HCT116 (cell line): ENCODE measurements at regions not wholly inside any gene's neighbourhood (a gene's known extent, or its start where the extent isn't known, plus 50 kb on each side); places are given as distances from the start of the nearest gene placed in this dataset.

ENCODE experiments used
- ATAC-seq: fragments of 200-7000 bp; cut with Tn5 transposase; 2 replicates; pipeline ENCODE4 v1.9.1; 2020; ENCODE audit warnings: mild to moderate bottlenecking, moderate library complexity
- BruUV-seq: library from RNA; stranded (reverse); fragments of 400-500 nt; replicated peaks from 2 replicates; lab custom pipeline; 2021; lab: Mats Ljungman, UMichigan
- CTCF ChIA-PET: fragments of 300-600 bp; sonication (Branson Sonifier 250); formaldehyde crosslinking; loops from one replicate; lab custom pipeline; 2021; ENCODE audit warnings: antibody characterized with exemption; lab: Charles Lee
- POLR2A ChIA-PET: fragments of 300-600, 350-600 bp; sonication (Branson Sonifier 250); formaldehyde crosslinking; loops from one replicate; lab custom pipeline; 2021; ENCODE audit warnings: antibody characterized with exemption; lab: Charles Lee
- RAD21 ChIA-PET, 2 experiments: fragments of 300-600 bp; sonication (Branson Sonifier 250); formaldehyde crosslinking; loops; one replicate each; lab custom pipeline; 2023; ENCODE audit warnings: low total read pairs in 2 of 2; ENCODE audit not compliant: uncharacterized antibody in 2 of 2, unreplicated experiment in 2 of 2, low non-redundant PET in 1 of 2; lab: Charles Lee
- DNase-seq: peaks from one replicate; pipeline ENCODE4 v3.0.0-alpha.2; 2010; ENCODE audit warnings: low read depth, low spot score
- H2AFZ ChIP-seq: fragments of 200-600 bp; shearing (Covaris generic), sonication (generic); 2 replicates; pipeline ENCODE4 v1.6.1; 2017; ENCODE audit warnings: low read depth, mixed run types, mixed read lengths, antibody characterized with exemption, low read length; ENCODE audit not compliant: poor library complexity, severe bottlenecking
- H3K27ac ChIP-seq: 2 replicates; pipeline ENCODE4 v1.5.1; 2012; ENCODE audit warnings: low read depth, low read length
- H3K27me3 ChIP-seq: fragments of 200-600 bp; sonication (generic); 2 replicates; pipeline ENCODE4 v1.6.1; 2016; ENCODE audit warnings: mixed run types, low read length, mixed read lengths; ENCODE audit not compliant: insufficient read depth
- H3K36me3 ChIP-seq, 2 experiments: fragments of 200-500 bp in 1 of 2; fragments of 200-600 bp in 1 of 2; sonication (Bioruptor generic) in 1 of 2; sonication (generic) in 1 of 2; 2 replicates each; pipeline versions ENCODE4 v1.5.1 to v1.6.1; 2014 to 2016; ENCODE audit warnings: low read length in 2 of 2, inconsistent platforms in 1 of 2, mixed read lengths in 1 of 2, mixed run types in 1 of 2; ENCODE audit not compliant: insufficient read depth in 2 of 2, control insufficient read depth in 1 of 2
- H3K4me1 ChIP-seq, 2 experiments: fragments of 200-600 bp in 1 of 2; sonication (generic) in 1 of 2; 2 replicates each; pipeline versions ENCODE4 v1.5.1 to v1.6.1; 2012 to 2017; ENCODE audit warnings: low read length in 2 of 2, inconsistent platforms in 1 of 2, mild to moderate bottlenecking in 1 of 2, mixed read lengths in 1 of 2, mixed run types in 1 of 2, moderate library complexity in 1 of 2; ENCODE audit not compliant: insufficient read depth in 2 of 2, control insufficient read depth in 1 of 2
- H3K4me2 ChIP-seq: fragments of 200-600 bp; sonication (generic); 2 replicates; pipeline ENCODE4 v1.6.1; 2017; ENCODE audit warnings: mixed run types, low read length, mixed read lengths
- H3K4me3 ChIP-seq, 2 experiments: fragments of 200-600 bp in 1 of 2; sonication (generic) in 1 of 2; replicated peaks in 1 of 2; 2 replicates each; pipeline ENCODE4 v1.5.1; 2011 to 2016; ENCODE audit warnings: low read length in 2 of 2, control low read depth in 1 of 2, low read depth in 1 of 2, mild to moderate bottlenecking in 1 of 2, mixed read lengths in 1 of 2, mixed run types in 1 of 2
- H3K79me2 ChIP-seq: fragments of 200-600 bp; sonication (generic); 2 replicates; pipeline ENCODE4 v1.6.1; 2017; ENCODE audit warnings: mild to moderate bottlenecking, mixed run types, low read length, moderate library complexity, mixed read lengths; ENCODE audit not compliant: insufficient read depth
- H3K9ac ChIP-seq: fragments of 200-600 bp; sonication (generic); 2 replicates; pipeline ENCODE4 v1.6.1; 2016; ENCODE audit warnings: low read length, mixed read lengths
- H3K9me2 ChIP-seq: fragments of 200-600 bp; sonication (generic), shearing (Covaris generic); 2 replicates; pipeline ENCODE4 v1.6.1; 2017; ENCODE audit warnings: mixed run types, mild to moderate bottlenecking, moderate library complexity; ENCODE audit not compliant: insufficient read depth
- H3K9me3 ChIP-seq, 2 experiments: fragments of 200-500 bp in 1 of 2; fragments of 200-600 bp in 1 of 2; sonication (Bioruptor generic) in 1 of 2; sonication (generic) in 1 of 2; 2 replicates each; pipeline ENCODE4 v1.6.1; 2014 to 2017; ENCODE audit warnings: low read length in 2 of 2, mixed read lengths in 2 of 2, inconsistent platforms in 1 of 2, low read depth in 1 of 2, mild to moderate bottlenecking in 1 of 2, mixed run types in 1 of 2, moderate library complexity in 1 of 2; ENCODE audit not compliant: control insufficient read depth in 1 of 2, insufficient read depth in 1 of 2
- H4K20me1 ChIP-seq: fragments of 200-600 bp; sonication (generic), shearing (Covaris generic); 2 replicates; pipeline ENCODE4 v1.6.1; 2017; ENCODE audit warnings: mixed run types, mild to moderate bottlenecking, moderate library complexity; ENCODE audit not compliant: insufficient read depth
- ATF3 ChIP-seq: IDR thresholded peaks from 2 replicates; pipeline ENCODE4 v1.6.1; 2012
- CBX3 ChIP-seq: IDR thresholded peaks from 2 replicates; pipeline ENCODE4 v1.6.1; 2012; ENCODE audit warnings: low read depth
- CEBPB ChIP-seq: IDR thresholded peaks from 2 replicates; pipeline ENCODE4 v1.6.1; 2012; ENCODE audit warnings: low read depth
- EGR1 ChIP-seq: IDR thresholded peaks from 2 replicates; pipeline ENCODE4 v1.6.1; 2012; ENCODE audit warnings: low read depth
- ELF1 ChIP-seq: IDR thresholded peaks from 2 replicates; pipeline ENCODE4 v1.6.1; 2012; ENCODE audit warnings: low read depth, borderline replicate concordance
- EZH2 ChIP-seq: fragments of 200-600 bp; sonication (generic); IDR thresholded peaks from 2 replicates; pipeline ENCODE4 v1.6.1; 2017; ENCODE audit warnings: antibody characterized with exemption, mixed run types
- FOSL1 ChIP-seq: IDR thresholded peaks from 2 replicates; pipeline ENCODE4 v1.6.1; 2012; ENCODE audit warnings: low read depth
- JUND ChIP-seq: IDR thresholded peaks from 2 replicates; pipeline ENCODE4 v1.6.1; 2012
- POLR2A ChIP-seq: IDR thresholded peaks from 2 replicates; pipeline ENCODE4 v1.7.0; 2011; ENCODE audit warnings: borderline replicate concordance; ENCODE audit not compliant: insufficient read depth, insufficient read length; ENCODE audit errors: extremely low read depth
- POLR2AphosphoS5 ChIP-seq: IDR thresholded peaks from 2 replicates; pipeline ENCODE4 v1.6.1; 2011; ENCODE audit warnings: mild to moderate bottlenecking, low read depth, low read length, moderate library complexity
- RAD21 ChIP-seq: IDR thresholded peaks from 2 replicates; pipeline ENCODE4 v1.6.1; 2012; ENCODE audit warnings: low read depth, mild to moderate bottlenecking
- REST ChIP-seq: IDR thresholded peaks from 2 replicates; pipeline ENCODE4 v1.6.1; 2012; ENCODE audit warnings: low read depth
- SP1 ChIP-seq: IDR thresholded peaks from 2 replicates; pipeline ENCODE4 v1.6.1; 2012; ENCODE audit warnings: low read depth
- SRF ChIP-seq: IDR thresholded peaks from 2 replicates; pipeline ENCODE4 v1.6.1; 2012; ENCODE audit warnings: low read depth
- TCF7L2 ChIP-seq: IDR thresholded peaks from 2 replicates; pipeline ENCODE4 v1.7.0; 2011; ENCODE audit warnings: borderline replicate concordance, inconsistent platforms; ENCODE audit not compliant: insufficient read depth, insufficient read length; ENCODE audit errors: extremely low read depth
- YY1 ChIP-seq: IDR thresholded peaks from 2 replicates; pipeline ENCODE4 v1.6.1; 2011; ENCODE audit warnings: low read length, low read depth, moderate library complexity, mild to moderate bottlenecking; ENCODE audit not compliant: insufficient replicate concordance; ENCODE audit errors: extremely low read depth
- ZBTB33 ChIP-seq: IDR thresholded peaks from 2 replicates; pipeline ENCODE4 v1.6.1; 2011; ENCODE audit warnings: mild to moderate bottlenecking, low read length, moderate library complexity; ENCODE audit not compliant: insufficient replicate concordance; ENCODE audit errors: extremely low read depth
- ZFX ChIP-seq: fragments of 450-650 bp; IDR thresholded peaks from 2 replicates; pipeline ENCODE4 v1.6.1; 2017
- ZNF274 ChIP-seq: fragments of 200-500 bp; sonication (Bioruptor generic); IDR thresholded peaks from 2 replicates; pipeline ENCODE4 v1.6.1; 2014; ENCODE audit warnings: mild to moderate bottlenecking, low read depth, low read length, inconsistent platforms
- intact Hi-C: fragments of 100-400 bp; cut with micrococcal nuclease; formaldehyde crosslinking; loops from 2 replicates; pipeline ENCODE4 v1.10.0; 2022
- TF ChIP-seq, protein P1 (sequence below): IDR thresholded peaks from 2 replicates; pipeline ENCODE4 v1.6.1; 2012

DNA sequence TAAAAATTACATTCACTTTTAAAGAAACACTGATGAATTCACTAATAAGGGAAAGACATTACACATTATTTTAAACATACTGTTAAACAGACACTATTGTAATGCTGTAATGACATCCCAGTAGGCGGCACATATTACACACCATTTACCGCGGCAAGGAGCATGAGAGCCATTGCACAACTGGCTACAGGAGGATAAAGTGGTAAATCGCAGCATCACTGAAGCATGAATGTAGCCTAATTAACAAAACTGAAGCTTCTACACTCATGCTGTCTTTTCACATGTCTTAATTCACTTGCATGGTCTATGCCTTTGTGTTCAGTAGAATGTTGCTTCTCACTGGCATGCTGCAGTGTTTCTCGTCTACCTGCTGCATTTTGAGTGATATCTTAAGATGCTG, 1046.0 kb downstream of the MRPL39 start:
- ChIA-PET CTCF (no interaction called here), RAD21 (no interaction called here), POLR2A (no interaction called here)
- H3K79me2 ChIP-seq = no peaks in the 10 kb centered on the region
- H3K9me3 ChIP-seq = peaks cover 0 to 14% of the 10 kb centered on the region in 2 experiments; a peak in 2 of 4 replicates
- TF ChIP-seq REST (no peak), EGR1 (no peak), POLR2A (no peak), SRF (no peak), ELF1 (no peak), ZFX (no peak), JUND (no peak), ZBTB33 (no peak), ATF3 (no peak), TCF7L2 (no peak), EZH2 (no peak), CBX3 (no peak), ZNF274 (no peak), FOSL1 (no peak), CEBPB (no peak), YY1 (no peak), SP1 (no peak), POLR2AphosphoS5 (no peak), RAD21 (no peak)
- TF ChIP-seq, protein P1, sequence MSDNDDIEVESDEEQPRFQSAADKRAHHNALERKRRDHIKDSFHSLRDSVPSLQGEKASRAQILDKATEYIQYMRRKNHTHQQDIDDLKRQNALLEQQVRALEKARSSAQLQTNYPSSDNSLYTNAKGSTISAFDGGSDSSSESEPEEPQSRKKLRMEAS = no peak
- no peak overlapping the region for H3K27ac ChIP-seq
- H2AFZ ChIP-seq = no peak overlapping the region
- H3K4me3 ChIP-seq = no peak overlapping the region
- no peaks in the 10 kb centered on the region for H3K9me2 ChIP-seq
- no TSS peak for BruUV-seq
- H4K20me1 ChIP-seq = no peaks in the 10 kb centered on the region
- H3K27me3 ChIP-seq = no peaks in the 10 kb centered on the region
- no peak for ATAC-seq
- no peak overlapping the region for H3K4me2 ChIP-seq
- DNase-seq = no peak
- H3K36me3 ChIP-seq = no peaks in the 10 kb centered on the region
- intact Hi-C loops = no loop called here
- no peak overlapping the region for H3K9ac ChIP-seq
- H3K4me1 ChIP-seq = no peaks in the 10 kb centered on the region
